ENCODE measurements at regions not wholly inside any gene's neighbourhood (a gene's known extent, or its start where the extent isn't known, plus 50 kb on each side); places are given as distances from the start of the nearest gene placed in this dataset.

DNA sequence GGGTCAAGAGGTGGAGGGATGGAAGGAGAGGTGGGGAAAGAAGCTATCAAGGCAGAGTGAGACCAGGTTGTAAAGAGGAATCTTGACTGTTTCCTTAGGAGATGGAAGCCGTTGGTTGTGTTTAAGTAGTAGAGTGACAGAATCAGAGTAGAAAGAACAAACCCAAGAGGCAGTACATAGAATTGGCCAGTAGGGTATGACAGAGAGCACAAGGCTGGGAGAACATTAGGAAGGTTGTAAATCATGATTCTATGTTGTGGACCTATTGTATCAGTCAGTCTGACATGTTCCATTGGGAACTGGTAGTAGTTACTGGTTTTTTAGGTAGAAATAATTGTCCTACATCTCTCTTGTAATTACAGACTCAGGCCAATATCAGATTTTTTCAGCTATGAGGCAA is 486.9 kb upstream of the USP24 start:
- DNase-seq (ENCODE audit: low read depth, low spot score): no peak
- H3K9me3 ChIP-seq (ENCODE audit: control insufficient read depth, insufficient read depth, low read length): no peaks in the 10 kb centered on the region
- H3K4me1 ChIP-seq (ENCODE audit: control insufficient read depth, insufficient read depth, low read length): no peaks in the 10 kb centered on the region
- H3K27me3 ChIP-seq (ENCODE audit: control insufficient read depth, insufficient read depth, low read length): no peaks in the 10 kb centered on the region
- no peaks in the 10 kb centered on the region for H3K36me3 ChIP-seq (ENCODE audit: control insufficient read depth, insufficient read depth, low read length)
- WGBS (ENCODE audit: insufficient coverage, insufficient read length): no CpG with 5 or more reads among the region's 1 CpG
- H3K4me3 ChIP-seq (ENCODE audit: low read length): no peak overlapping the region
- H3K27ac ChIP-seq (ENCODE audit: low read length): no peak overlapping the region

- DNase-seq (ENCODE audit: low read depth, low spot score): no peak
- Histone ChIP-seq H3K27ac (ENCODE audit: low read length) (no peak overlapping the region), H3K4me3 (ENCODE audit: low read length) (no peak overlapping the region), H3K9me3 (ENCODE audit: control insufficient read depth, insufficient read depth, low read length) (no peaks in the 10 kb centered on the region), H3K27me3 (ENCODE audit: control insufficient read depth, insufficient read depth, low read length) (no peaks in the 10 kb centered on the region), H3K36me3 (ENCODE audit: control insufficient read depth, insufficient read depth, low read length) (no peaks in the 10 kb centered on the region), H3K4me1 (ENCODE audit: control insufficient read depth, insufficient read depth, low read length) (no peaks in the 10 kb centered on the region)
- WGBS (ENCODE audit: insufficient coverage, insufficient read length): no CpG with 5 or more reads among the region's 2 CpGs
Observed at GRCh38 chr1:55700359-55701130, 485.4 kb upstream of the USP24 start.

GRCh38 chr1:55699228-55699627 is 484.1 kb upstream of the USP24 start:
- no peak overlapping the region for H3K27ac ChIP-seq (ENCODE audit: low read length)
- DNase-seq (ENCODE audit: low read depth, low spot score): no peak

DNA sequence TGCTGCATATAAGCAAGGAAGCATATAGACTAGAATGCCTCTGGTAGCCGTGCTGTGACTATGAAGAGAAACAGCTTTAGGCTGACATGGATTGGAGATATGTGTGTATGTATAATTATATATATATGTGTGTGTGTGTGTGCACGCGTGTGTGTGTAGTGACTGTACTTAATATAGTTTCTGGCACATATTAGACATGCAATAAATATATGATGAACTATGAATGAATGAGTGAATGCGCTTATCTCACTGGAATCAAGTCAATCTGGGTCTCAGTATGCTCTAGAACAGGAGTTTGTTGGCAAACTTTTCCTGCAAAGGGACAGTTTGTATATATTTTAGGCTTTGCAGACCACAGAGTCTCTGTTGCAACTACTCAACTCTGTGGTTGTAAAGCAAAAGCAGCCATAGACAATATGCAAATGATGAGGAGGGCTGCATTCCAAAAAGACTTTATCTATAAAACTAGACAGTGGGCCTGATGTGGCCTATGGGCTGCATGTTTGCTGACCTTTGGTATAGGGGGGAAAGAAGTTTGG is 482.9 kb upstream of the USP24 start:
- Histone ChIP-seq H3K27ac (ENCODE audit: low read length) (no peak overlapping the region), H3K4me1 (ENCODE audit: control insufficient read depth, insufficient read depth, low read length) (no peaks in the 10 kb centered on the region), H3K9me3 (ENCODE audit: control insufficient read depth, insufficient read depth, low read length) (no peaks in the 10 kb centered on the region), H3K27me3 (ENCODE audit: control insufficient read depth, insufficient read depth, low read length) (no peaks in the 10 kb centered on the region), H3K36me3 (ENCODE audit: control insufficient read depth, insufficient read depth, low read length) (no peaks in the 10 kb centered on the region), H3K4me3 (ENCODE audit: low read length) (no peak overlapping the region)
- WGBS (ENCODE audit: insufficient coverage, insufficient read length): no CpG with 5 or more reads among the region's 4 CpGs
- DNase-seq (ENCODE audit: low read depth, low spot score): no peak

More at GRCh38 chr1:55699228-55699627, 484.1 kb upstream of the USP24 start:
- H3K9me3 ChIP-seq (ENCODE audit: control insufficient read depth, insufficient read depth, low read length): no peaks in the 10 kb centered on the region
- no peaks in the 10 kb centered on the region for H3K36me3 ChIP-seq (ENCODE audit: control insufficient read depth, insufficient read depth, low read length)
- H3K27me3 ChIP-seq (ENCODE audit: control insufficient read depth, insufficient read depth, low read length): no peaks in the 10 kb centered on the region
- 100% methylated on average over 1 of the region's 2 CpGs for WGBS (ENCODE audit: insufficient coverage, insufficient read length)
- no peak overlapping the region for H3K4me3 ChIP-seq (ENCODE audit: low read length)
- H3K4me1 ChIP-seq (ENCODE audit: control insufficient read depth, insufficient read depth, low read length): no peaks in the 10 kb centered on the region

DNA sequence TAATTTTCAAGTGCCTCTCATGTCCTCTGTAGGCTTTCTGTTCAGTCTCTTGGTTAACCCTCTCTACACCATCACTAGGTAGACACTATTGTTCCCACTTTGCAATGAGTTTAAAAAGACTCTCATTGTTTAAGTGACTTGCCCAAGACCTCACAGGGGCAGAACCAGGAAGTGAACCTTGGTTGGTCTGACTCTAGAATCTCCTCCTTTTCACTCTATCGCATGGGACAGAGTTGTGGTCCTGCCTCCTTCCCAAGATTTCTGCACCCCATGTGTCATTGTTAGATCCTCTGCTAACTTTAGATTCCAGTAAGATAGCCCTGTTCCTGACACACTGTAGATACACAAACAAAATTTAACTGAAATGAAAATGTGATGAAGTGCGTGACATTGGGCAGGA is 481.7 kb upstream of the USP24 start:
- DNase-seq (ENCODE audit: low read depth, low spot score): no peak
- H3K27ac ChIP-seq (ENCODE audit: low read length): no peak overlapping the region
- H3K9me3 ChIP-seq (ENCODE audit: control insufficient read depth, insufficient read depth, low read length): no peaks in the 10 kb centered on the region
- no peaks in the 10 kb centered on the region for H3K36me3 ChIP-seq (ENCODE audit: control insufficient read depth, insufficient read depth, low read length)
- no peaks in the 10 kb centered on the region for H3K4me1 ChIP-seq (ENCODE audit: control insufficient read depth, insufficient read depth, low read length)
- H3K27me3 ChIP-seq (ENCODE audit: control insufficient read depth, insufficient read depth, low read length): no peaks in the 10 kb centered on the region
- WGBS (ENCODE audit: insufficient coverage, insufficient read length): no CpG with 5 or more reads among the region's 2 CpGs
- H3K4me3 ChIP-seq (ENCODE audit: low read length): no peak overlapping the region

- WGBS (ENCODE audit: insufficient coverage, insufficient read length): no CpG with 5 or more reads among the region's 10 CpGs
- no peaks in the 10 kb centered on the region for H3K27me3 ChIP-seq (ENCODE audit: control insufficient read depth, insufficient read depth, low read length)
- H3K9me3 ChIP-seq (ENCODE audit: control insufficient read depth, insufficient read depth, low read length): no peaks in the 10 kb centered on the region
- no peaks in the 10 kb centered on the region for H3K4me1 ChIP-seq (ENCODE audit: control insufficient read depth, insufficient read depth, low read length)
- no peak for DNase-seq (ENCODE audit: low read depth, low spot score)
- H3K4me3 ChIP-seq (ENCODE audit: low read length): no peak overlapping the region
- no peaks in the 10 kb centered on the region for H3K36me3 ChIP-seq (ENCODE audit: control insufficient read depth, insufficient read depth, low read length)
- no peak overlapping the region for H3K27ac ChIP-seq (ENCODE audit: low read length)
Observed at GRCh38 chr1:55696181-55696754, 481.1 kb upstream of the USP24 start.

DNA sequence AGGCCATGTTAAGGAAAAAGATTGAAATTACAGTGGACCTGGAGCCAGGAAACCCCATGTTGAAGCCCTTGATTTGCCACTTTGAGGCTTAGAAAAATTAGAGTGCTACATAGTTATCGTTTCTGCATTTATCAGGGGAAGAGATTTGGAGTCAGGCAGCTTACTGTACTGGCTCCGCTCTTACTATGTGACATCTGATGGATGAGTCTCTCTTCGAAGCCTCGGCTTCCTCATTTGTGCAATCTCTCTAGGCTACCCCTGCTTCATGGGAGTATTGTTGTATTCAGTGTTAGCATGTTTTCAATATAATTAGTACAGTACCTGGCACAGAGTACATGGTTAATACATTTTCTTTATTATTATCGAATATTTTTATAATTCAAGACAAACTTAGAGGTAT is 480.4 kb upstream of the USP24 start:
- WGBS (ENCODE audit: insufficient coverage, insufficient read length): no CpG with 5 or more reads among the region's 5 CpGs
- H3K27ac ChIP-seq (ENCODE audit: low read length): no peak overlapping the region

GRCh38 chr1:55695151-55695550 is 480.0 kb upstream of the USP24 start:
- WGBS (ENCODE audit: insufficient coverage, insufficient read length): no CpG with 5 or more reads among the region's 4 CpGs
- Histone ChIP-seq H3K9me3 (ENCODE audit: control insufficient read depth, insufficient read depth, low read length) (no peaks in the 10 kb centered on the region), H3K36me3 (ENCODE audit: control insufficient read depth, insufficient read depth, low read length) (no peaks in the 10 kb centered on the region), H3K27me3 (ENCODE audit: control insufficient read depth, insufficient read depth, low read length) (no peaks in the 10 kb centered on the region), H3K4me3 (ENCODE audit: low read length) (no peak overlapping the region), H3K27ac (ENCODE audit: low read length) (no peak overlapping the region), H3K4me1 (ENCODE audit: control insufficient read depth, insufficient read depth, low read length) (no peaks in the 10 kb centered on the region)
- DNase-seq (ENCODE audit: low read depth, low spot score): no peak

More for the DNA sequence above, 480.4 kb upstream of the USP24 start:
- no peak for DNase-seq (ENCODE audit: low read depth, low spot score)
- Histone ChIP-seq H3K4me1 (ENCODE audit: control insufficient read depth, insufficient read depth, low read length) (no peaks in the 10 kb centered on the region), H3K4me3 (ENCODE audit: low read length) (no peak overlapping the region), H3K9me3 (ENCODE audit: control insufficient read depth, insufficient read depth, low read length) (no peaks in the 10 kb centered on the region), H3K36me3 (ENCODE audit: control insufficient read depth, insufficient read depth, low read length) (no peaks in the 10 kb centered on the region), H3K27me3 (ENCODE audit: control insufficient read depth, insufficient read depth, low read length) (no peaks in the 10 kb centered on the region)

GRCh38 chr1:55694310-55694801 is 479.2 kb upstream of the USP24 start:
- no peaks in the 10 kb centered on the region for H3K36me3 ChIP-seq (ENCODE audit: control insufficient read depth, insufficient read depth, low read length)
- H3K27me3 ChIP-seq (ENCODE audit: control insufficient read depth, insufficient read depth, low read length): no peaks in the 10 kb centered on the region
- H3K9me3 ChIP-seq (ENCODE audit: control insufficient read depth, insufficient read depth, low read length): no peaks in the 10 kb centered on the region
- H3K27ac ChIP-seq (ENCODE audit: low read length): no peak overlapping the region
- no CpG with 5 or more reads among the region's 2 CpGs for WGBS (ENCODE audit: insufficient coverage, insufficient read length)
- DNase-seq (ENCODE audit: low read depth, low spot score): no peak
- no peak overlapping the region for H3K4me3 ChIP-seq (ENCODE audit: low read length)
- no peaks in the 10 kb centered on the region for H3K4me1 ChIP-seq (ENCODE audit: control insufficient read depth, insufficient read depth, low read length)

- no peaks in the 10 kb centered on the region for H3K9me3 ChIP-seq (ENCODE audit: control insufficient read depth, insufficient read depth, low read length)
- no peaks in the 10 kb centered on the region for H3K27me3 ChIP-seq (ENCODE audit: control insufficient read depth, insufficient read depth, low read length)
- no peaks in the 10 kb centered on the region for H3K4me1 ChIP-seq (ENCODE audit: control insufficient read depth, insufficient read depth, low read length)
- H3K4me3 ChIP-seq (ENCODE audit: low read length): no peak overlapping the region
- WGBS (ENCODE audit: insufficient coverage, insufficient read length): no CpG with 5 or more reads among the region's 1 CpG
- H3K36me3 ChIP-seq (ENCODE audit: control insufficient read depth, insufficient read depth, low read length): no peaks in the 10 kb centered on the region
- no peak overlapping the region for H3K27ac ChIP-seq (ENCODE audit: low read length)
- no peak for DNase-seq (ENCODE audit: low read depth, low spot score)
Observed at GRCh38 chr1:55692726-55693125, 477.6 kb upstream of the USP24 start.
